ENCODE measurements at regions not wholly inside any gene's neighbourhood (a gene's known extent, or its start where the extent isn't known, plus 50 kb on each side); places are given as distances from the start of the nearest gene placed in this dataset.
A peak's percentile ranks its signal among the peaks of the same experiment; 100 is the strongest.

DNA sequence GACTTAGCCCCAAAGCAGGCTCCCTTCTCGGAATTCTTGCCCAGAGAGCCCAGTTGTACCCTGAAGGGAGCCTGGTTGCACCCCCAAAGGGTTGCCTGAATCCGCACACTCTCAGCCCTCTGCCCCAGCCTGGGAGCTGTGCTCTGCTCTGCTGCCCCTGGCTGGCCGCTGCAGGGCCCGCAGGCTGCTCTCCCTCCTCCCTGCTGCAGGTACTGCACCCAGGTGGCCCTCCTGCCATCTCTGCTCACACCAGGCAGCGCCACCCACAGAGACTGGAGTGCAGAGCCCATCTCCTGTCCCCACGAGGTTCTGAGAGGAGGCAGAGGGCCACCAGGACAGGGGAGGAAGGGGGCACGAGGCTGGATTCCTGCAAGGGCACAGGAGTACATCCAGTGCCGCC, 134.2 kb upstream of the NSMCE3 start:
- TF ChIP-seq, protein P1, sequence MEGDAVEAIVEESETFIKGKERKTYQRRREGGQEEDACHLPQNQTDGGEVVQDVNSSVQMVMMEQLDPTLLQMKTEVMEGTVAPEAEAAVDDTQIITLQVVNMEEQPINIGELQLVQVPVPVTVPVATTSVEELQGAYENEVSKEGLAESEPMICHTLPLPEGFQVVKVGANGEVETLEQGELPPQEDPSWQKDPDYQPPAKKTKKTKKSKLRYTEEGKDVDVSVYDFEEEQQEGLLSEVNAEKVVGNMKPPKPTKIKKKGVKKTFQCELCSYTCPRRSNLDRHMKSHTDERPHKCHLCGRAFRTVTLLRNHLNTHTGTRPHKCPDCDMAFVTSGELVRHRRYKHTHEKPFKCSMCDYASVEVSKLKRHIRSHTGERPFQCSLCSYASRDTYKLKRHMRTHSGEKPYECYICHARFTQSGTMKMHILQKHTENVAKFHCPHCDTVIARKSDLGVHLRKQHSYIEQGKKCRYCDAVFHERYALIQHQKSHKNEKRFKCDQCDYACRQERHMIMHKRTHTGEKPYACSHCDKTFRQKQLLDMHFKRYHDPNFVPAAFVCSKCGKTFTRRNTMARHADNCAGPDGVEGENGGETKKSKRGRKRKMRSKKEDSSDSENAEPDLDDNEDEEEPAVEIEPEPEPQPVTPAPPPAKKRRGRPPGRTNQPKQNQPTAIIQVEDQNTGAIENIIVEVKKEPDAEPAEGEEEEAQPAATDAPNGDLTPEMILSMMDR (IDR thresholded peaks at IDR 0.05; ENCODE audit: insufficient read depth, low read depth, low read length, missing control alignments): peak; percentile 23
- H3K4me3 ChIP-seq (ENCODE audit: low read depth, low read length): no peak overlapping the region
- peak; percentile 47 for DNase-seq (ENCODE audit: low read depth)

DNA sequence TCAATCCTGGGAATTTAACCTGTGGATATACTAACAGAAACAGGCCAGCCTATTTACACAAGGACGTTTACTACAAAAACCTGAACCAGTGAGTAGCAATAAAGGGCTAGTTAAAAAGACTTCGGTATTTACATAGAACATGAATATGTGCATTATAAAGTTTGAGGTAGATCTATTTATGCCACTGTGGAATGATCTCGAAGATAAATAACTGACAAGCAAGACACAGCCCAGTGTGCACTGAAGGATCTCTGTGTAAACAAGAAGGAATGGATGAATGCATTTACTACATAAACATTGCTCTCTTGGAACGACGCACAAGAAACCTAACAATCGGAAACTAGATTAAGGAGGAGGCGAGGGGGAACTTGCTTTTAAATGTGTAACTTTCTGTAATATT, 132.0 kb upstream of the NSMCE3 start:
- no peak overlapping the region for H3K4me3 ChIP-seq (ENCODE audit: low read depth, low read length)
- TF ChIP-seq, protein P1 (IDR thresholded peaks at IDR 0.05; ENCODE audit: insufficient read depth, low read depth, low read length, missing control alignments): no peak
- DNase-seq (ENCODE audit: low read depth): no peak

DNA sequence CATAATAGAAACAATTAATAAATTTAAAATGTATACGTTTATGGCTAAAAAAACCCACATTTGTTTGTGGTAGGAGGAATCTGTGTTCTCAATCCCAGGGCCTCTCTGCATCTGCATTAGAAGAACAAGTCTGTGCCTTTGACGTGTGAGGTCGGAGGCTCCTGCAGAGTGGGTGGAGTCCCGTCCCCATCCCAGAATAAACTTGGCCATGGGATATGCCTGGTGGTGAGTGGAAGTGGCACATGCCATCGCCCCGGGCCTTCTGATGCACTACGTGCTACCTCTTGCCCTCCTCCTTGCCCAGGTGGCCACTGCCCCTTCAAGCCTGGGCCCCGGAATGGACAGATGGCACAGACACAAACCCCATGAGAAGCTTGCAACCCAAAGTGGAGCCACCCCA, 131.1 kb upstream of the NSMCE3 start:
- DNase-seq (ENCODE audit: low read depth): no peak
- TF ChIP-seq, protein P1 (IDR thresholded peaks at IDR 0.05; ENCODE audit: insufficient read depth, low read depth, low read length, missing control alignments): no peak
- H3K4me3 ChIP-seq (ENCODE audit: low read depth, low read length): no peak overlapping the region

DNA sequence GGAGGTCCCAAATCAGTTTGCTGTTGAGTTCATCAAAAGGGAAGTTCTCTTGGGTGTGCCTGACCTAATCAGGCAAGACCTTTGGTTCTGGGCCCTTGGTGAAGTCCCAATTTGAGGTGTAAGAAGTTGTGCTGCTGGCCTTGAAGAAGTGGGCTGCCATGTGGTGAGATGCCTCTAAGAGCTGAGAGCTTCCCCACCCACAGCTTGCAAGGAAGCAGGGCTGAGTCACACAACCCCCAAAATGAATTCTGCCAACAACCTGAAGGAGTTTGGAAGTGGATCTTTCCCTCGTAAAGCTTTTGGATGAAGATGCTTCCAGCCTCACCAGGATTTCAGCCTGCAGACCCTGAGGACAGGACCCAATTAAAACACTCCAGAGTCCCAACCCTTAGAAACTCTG, 129.3 kb upstream of the NSMCE3 start:
- no peak for DNase-seq (ENCODE audit: low read depth)
- TF ChIP-seq, protein P1 (IDR thresholded peaks at IDR 0.05; ENCODE audit: insufficient read depth, low read depth, low read length, missing control alignments): no peak
- H3K4me3 ChIP-seq (ENCODE audit: low read depth, low read length): no peak overlapping the region

DNA sequence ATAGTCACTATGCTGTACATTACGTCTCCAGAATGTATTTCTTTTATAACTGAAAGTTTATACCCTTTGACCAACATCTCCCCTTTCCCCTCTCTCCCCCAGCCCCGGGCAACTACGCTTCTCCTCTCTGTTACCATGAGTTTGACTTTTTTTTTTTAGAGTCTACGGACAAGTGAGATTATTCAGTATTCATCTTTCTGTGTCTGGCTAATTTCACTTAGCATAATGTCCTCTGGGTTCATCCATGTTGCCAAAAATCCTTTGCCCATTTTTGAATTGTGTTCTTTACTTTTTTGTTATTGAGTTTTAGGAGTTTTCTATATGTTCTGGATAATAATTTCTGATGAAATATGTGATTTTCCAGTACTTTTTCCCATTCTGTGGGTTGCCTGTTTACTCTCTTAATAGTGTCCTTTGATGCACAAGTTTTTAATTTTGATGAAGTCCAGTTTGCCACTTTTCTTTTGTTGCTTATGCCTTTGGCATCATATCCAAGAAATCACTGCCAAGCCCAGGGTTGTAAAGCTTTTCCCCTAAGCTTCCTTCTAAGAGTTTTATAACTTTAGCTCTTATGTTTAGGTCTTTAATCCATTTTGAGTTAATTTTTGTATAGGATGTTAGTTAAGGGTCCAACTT, 126.7 kb upstream of the NSMCE3 start:
- H3K4me3 ChIP-seq (ENCODE audit: low read depth, low read length): no peak overlapping the region
- TF ChIP-seq, protein P1 (IDR thresholded peaks at IDR 0.05; ENCODE audit: insufficient read depth, low read depth, low read length, missing control alignments): no peak

DNA sequence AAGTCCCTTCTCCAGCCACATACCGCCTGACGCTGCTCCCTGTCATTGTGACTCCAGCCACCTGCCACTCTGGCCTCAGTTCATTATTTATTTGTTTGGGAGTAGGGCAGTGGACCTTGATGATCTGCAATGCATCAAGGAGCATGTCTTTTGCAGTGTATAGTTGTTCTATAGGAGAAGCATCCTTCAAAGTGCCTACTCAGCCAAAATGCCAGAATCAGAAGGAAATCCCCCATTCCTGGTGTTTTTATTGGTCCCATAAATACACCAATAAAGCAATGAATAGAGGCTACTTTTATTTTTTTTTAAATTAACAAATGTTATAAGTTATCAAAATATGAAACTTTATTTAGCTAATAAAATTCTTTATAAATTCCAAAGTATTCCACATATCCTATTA, 123.8 kb upstream of the NSMCE3 start:
- no peak for DNase-seq (ENCODE audit: low read depth)
- no peak overlapping the region for H3K4me3 ChIP-seq (ENCODE audit: low read depth, low read length)
- TF ChIP-seq, protein P1 (IDR thresholded peaks at IDR 0.05; ENCODE audit: insufficient read depth, low read depth, low read length, missing control alignments): no peak

More for the DNA sequence above, 126.7 kb upstream of the NSMCE3 start:
- DNase-seq (ENCODE audit: low read depth): no peak

DNA sequence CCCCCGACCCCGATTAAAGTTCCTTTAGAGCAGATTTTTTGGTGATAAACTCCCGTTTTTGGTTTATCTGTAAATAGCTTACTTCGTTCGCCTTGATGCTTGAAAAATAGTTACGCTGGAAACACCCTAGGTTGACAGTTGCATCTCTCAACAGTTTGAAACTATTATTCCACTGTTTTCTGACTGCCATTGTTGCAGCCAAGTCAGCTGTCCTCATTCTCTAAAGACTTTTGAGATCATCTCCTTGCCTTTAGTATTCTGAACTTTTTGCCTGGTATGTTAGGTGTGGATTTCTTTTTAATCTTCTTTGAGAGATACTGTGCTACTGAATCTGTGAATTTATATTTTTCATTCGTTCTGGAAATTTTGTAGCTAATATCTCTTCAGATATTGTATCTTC, 122.7 kb upstream of the NSMCE3 start:
- H3K4me3 ChIP-seq (ENCODE audit: low read depth, low read length): no peak overlapping the region
- no peak for DNase-seq (ENCODE audit: low read depth)
- TF ChIP-seq, protein P1 (IDR thresholded peaks at IDR 0.05; ENCODE audit: insufficient read depth, low read depth, low read length, missing control alignments): no peak
